CD14-positive monocyte (primary cell): ENCODE measurements at regions not wholly inside any gene's neighbourhood (a gene's known extent, or its start where the extent isn't known, plus 50 kb on each side); places are given as distances from the start of the nearest gene placed in this dataset.

ENCODE experiments used
- DNase-seq, 3 donors: peaks; one replicate each; pipeline ENCODE4 v3.0.0-alpha.2; 2011 to 2022
- H2AFZ ChIP-seq: 2 replicates; pipeline ENCODE4 v1.6.0; 2012; ENCODE audit warnings: mild to moderate bottlenecking, low read depth, low read length, inconsistent platforms; ENCODE audit not compliant: insufficient read depth, poor library complexity, severe bottlenecking
- H3K27ac ChIP-seq, 2 donors: 1 replicate in 1 of 2; 2 replicates in 1 of 2; pipeline ENCODE4 v1.5.1; 2012 to 2013; ENCODE audit warnings: low read length in 2 of 2, control low read depth in 1 of 2, inconsistent platforms in 1 of 2, low read depth in 1 of 2, mild to moderate bottlenecking in 1 of 2
- H3K27me3 ChIP-seq, 2 donors: one replicate each; pipeline versions ENCODE4 v1.6.0 to v1.6.1; 2011 to 2013; ENCODE audit warnings: low read length in 2 of 2; ENCODE audit not compliant: control insufficient read depth in 2 of 2, insufficient read depth in 2 of 2
- H3K36me3 ChIP-seq, 2 donors: replicated peaks in 1 of 2; 1 replicate in 1 of 2; 2 replicates in 1 of 2; pipeline versions ENCODE4 v1.5.1 to v1.6.1; 2012 to 2013; ENCODE audit warnings: low read length in 2 of 2, control low read depth in 1 of 2, inconsistent platforms in 1 of 2, mild to moderate bottlenecking in 1 of 2; ENCODE audit not compliant: insufficient read depth in 2 of 2, control insufficient read depth in 1 of 2
- H3K4me1 ChIP-seq, 2 donors: 1 replicate in 1 of 2; 2 replicates in 1 of 2; pipeline versions ENCODE4 v1.5.1 to v1.6.1; 2012 to 2013; ENCODE audit warnings: low read length in 2 of 2, control low read depth in 1 of 2, inconsistent platforms in 1 of 2, mild to moderate bottlenecking in 1 of 2, moderate library complexity in 1 of 2; ENCODE audit not compliant: insufficient read depth in 2 of 2, control insufficient read depth in 1 of 2
- H3K4me2 ChIP-seq: replicated peaks from 2 replicates; pipeline ENCODE3; 2012; ENCODE audit warnings: low read length, moderate library complexity, mild to moderate bottlenecking; ENCODE audit not compliant: poor library complexity, severe bottlenecking; ENCODE audit errors: extremely low read depth
- H3K4me3 ChIP-seq, 3 experiments: fragments of 200-600 bp in 1 of 3; sonication (generic) in 1 of 3; replicated peaks in 1 of 3; 1 replicate in 2 of 3; 2 replicates in 1 of 3; pipeline ENCODE4 v1.5.1; 2011 to 2013; ENCODE audit warnings: low read length in 3 of 3, mild to moderate bottlenecking in 3 of 3, control low read depth in 2 of 3, low read depth in 2 of 3, inconsistent platforms in 1 of 3, moderate library complexity in 1 of 3
- H3K79me2 ChIP-seq: 2 replicates; pipeline ENCODE4 v1.6.0; 2012; ENCODE audit warnings: mild to moderate bottlenecking, control low read depth, inconsistent platforms, low read length, moderate library complexity; ENCODE audit not compliant: insufficient read depth
- H3K9ac ChIP-seq: 2 replicates; pipeline ENCODE4 v1.6.0; 2017; ENCODE audit warnings: low read length, mild to moderate bottlenecking; ENCODE audit not compliant: insufficient read depth, poor library complexity, severe bottlenecking
- H3K9me3 ChIP-seq, 2 donors: replicated peaks in 1 of 2; 1 replicate in 1 of 2; 2 replicates in 1 of 2; pipeline versions ENCODE4 v1.5.1 to v1.6.1; 2012 to 2013; ENCODE audit warnings: low read length in 2 of 2, control low read depth in 1 of 2; ENCODE audit not compliant: control insufficient read depth in 1 of 2, insufficient read depth in 1 of 2
- H4K20me1 ChIP-seq: 2 replicates; pipeline ENCODE4 v1.6.0; 2012; ENCODE audit warnings: mild to moderate bottlenecking, low read length, control low read depth, moderate library complexity; ENCODE audit not compliant: insufficient read depth
- H3K27ac Mint-ChIP-seq, 7 donors: one replicate each; pipeline ENCODE4 v1.8.0; 2020; ENCODE audit warnings: mild to moderate bottlenecking in 7 of 7, mixed read lengths in 7 of 7, moderate library complexity in 6 of 7, inconsistent platforms in 2 of 7
- H3K27me3 Mint-ChIP-seq, 3 donors: one replicate each; pipeline ENCODE4 v1.8.0; 2021 to 2022; ENCODE audit warnings: low read depth in 3 of 3, mild to moderate bottlenecking in 3 of 3, mixed read lengths in 3 of 3, moderate library complexity in 3 of 3, inconsistent platforms in 1 of 3
- H3K36me3 Mint-ChIP-seq, 2 donors: one replicate each; pipeline ENCODE4 v1.8.0; 2020; ENCODE audit warnings: mixed read lengths in 2 of 2, inconsistent platforms in 1 of 2, mild to moderate bottlenecking in 1 of 2
- H3K4me1 Mint-ChIP-seq: one replicate; pipeline ENCODE4 v1.8.0; 2020; ENCODE audit warnings: mild to moderate bottlenecking, mixed read lengths
- H3K4me3 Mint-ChIP-seq, 2 donors: one replicate each; pipeline ENCODE4 v1.8.0; 2020; ENCODE audit warnings: mild to moderate bottlenecking in 2 of 2, mixed read lengths in 2 of 2, moderate library complexity in 1 of 2
- H3K9me3 Mint-ChIP-seq, 7 donors: one replicate each; pipeline ENCODE4 v1.8.0; 2020 to 2022; ENCODE audit warnings: mixed read lengths in 7 of 7, mild to moderate bottlenecking in 6 of 7, moderate library complexity in 6 of 7, inconsistent platforms in 2 of 7
- WGBS: methylation state at CpG from one replicate; pipeline ENCODE4 v1.1.5; 2013; ENCODE audit warnings: missing lambda C conversion rate; ENCODE audit not compliant: insufficient coverage; 5-methylcytosine and 5-hydroxymethylcytosine counted together
- intact Hi-C, 2 donors: fragments of 100-400 bp; cut with micrococcal nuclease; formaldehyde crosslinking; loops; one replicate each; pipeline versions ENCODE4 v1.15.0 to v1.15.1; 2023
- TF ChIP-seq, protein P1 (sequence below): fragments of 200-600 bp; IDR thresholded peaks from one replicate; pipeline ENCODE4 v1.8.0; 2022; ENCODE audit warnings: antibody characterized with exemption, mild to moderate bottlenecking

DNA sequence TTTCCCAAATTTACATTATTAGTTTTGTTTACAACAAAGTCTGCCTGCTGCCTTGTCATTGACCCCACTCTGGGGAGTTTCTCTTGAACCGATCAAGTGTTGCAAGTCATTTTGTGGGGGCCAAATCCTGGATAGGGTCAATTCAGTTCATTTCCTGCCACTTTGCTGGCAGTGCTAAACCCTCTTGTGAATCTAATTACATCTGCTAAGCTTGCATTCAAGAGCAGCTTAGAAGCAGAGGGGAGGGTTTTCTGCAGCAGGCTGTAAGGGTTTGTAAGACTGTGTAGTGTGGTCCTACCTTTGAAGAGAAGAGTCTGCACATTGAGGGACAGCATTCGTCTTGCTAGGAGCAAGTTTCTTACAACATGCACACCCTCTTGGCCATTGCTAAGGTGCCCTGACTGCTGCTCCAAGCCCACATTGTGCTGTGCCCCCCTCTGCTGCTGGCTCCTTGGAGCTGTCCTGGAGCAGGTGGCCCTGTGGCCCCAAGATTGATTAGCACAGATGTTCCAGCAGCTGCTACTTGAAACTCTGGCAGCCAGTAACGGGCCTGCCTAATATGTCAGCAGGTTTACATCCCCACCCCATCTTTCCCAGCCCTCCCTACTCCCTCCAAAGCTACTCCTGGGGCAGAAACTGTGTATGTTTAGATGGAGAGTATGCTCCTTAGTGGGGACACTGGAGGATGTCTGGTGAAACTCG is 174.5 kb upstream of the USP9Y start:
- no peak overlapping the region for H3K27ac Mint-ChIP-seq

DNA sequence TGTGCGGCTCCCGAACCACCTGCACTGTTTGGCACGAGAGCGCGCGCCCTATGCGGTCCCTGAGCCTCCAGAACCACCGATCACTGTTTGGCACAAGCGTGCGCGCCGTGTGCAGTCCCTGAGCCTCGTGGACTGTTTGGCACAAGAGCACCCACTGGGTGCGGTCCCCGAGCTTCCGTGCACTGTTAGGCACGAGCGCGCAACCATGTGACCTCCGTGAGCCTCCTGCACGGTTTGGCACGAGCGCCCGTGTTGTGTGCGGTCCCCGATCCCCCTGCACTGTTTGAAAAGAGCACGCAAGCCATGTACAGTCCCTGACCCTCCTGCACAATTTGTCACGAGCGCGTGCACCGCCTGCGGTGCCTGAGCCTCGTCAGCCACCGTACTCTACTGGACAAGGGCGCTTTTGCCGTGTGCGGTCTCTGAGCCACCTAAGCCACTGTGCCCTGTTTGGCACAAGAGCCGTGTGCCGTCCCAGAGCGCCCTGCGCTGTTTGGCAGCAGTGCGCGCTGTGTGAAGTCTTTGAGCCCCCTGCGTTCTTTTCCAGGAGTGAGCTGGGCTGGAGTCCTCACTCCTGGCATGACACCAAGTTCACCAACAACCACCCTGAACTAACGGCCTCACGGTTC is 163.7 kb upstream of the USP9Y start:
- H3K27ac Mint-ChIP-seq = no peak overlapping the region
- peak overlapping the region in 1 of 2 donors; percentile 54 for H3K4me3 Mint-ChIP-seq
- DNase-seq = no peak
- H3K9me3 Mint-ChIP-seq = peaks cover 0 to 2% (median 0%) of the 10 kb centered on the region in 7 donors
- Histone ChIP-seq H3K4me3 (no peak overlapping the region), H3K9me3 (no peaks in the 10 kb centered on the region), H3K4me1 (no peaks in the 10 kb centered on the region), H3K4me2 (no peak overlapping the region), H3K9ac (no peak overlapping the region), H4K20me1 (no peaks in the 10 kb centered on the region), H3K79me2 (no peaks in the 10 kb centered on the region), H3K27ac (no peak overlapping the region), H3K27me3 (no peaks in the 10 kb centered on the region), H2AFZ (no peak overlapping the region), H3K36me3 (no peaks in the 10 kb centered on the region)
- intact Hi-C loops = no loop called here
- H3K4me1 Mint-ChIP-seq = no peaks in the 10 kb centered on the region
- no peaks in the 10 kb centered on the region for H3K36me3 Mint-ChIP-seq
- peaks cover 0 to 11% (median 2%) of the 10 kb centered on the region in 3 donors for H3K27me3 Mint-ChIP-seq
- WGBS = under 1% methylated on average over 44 of the region's 46 CpGs
- TF ChIP-seq, protein P1, sequence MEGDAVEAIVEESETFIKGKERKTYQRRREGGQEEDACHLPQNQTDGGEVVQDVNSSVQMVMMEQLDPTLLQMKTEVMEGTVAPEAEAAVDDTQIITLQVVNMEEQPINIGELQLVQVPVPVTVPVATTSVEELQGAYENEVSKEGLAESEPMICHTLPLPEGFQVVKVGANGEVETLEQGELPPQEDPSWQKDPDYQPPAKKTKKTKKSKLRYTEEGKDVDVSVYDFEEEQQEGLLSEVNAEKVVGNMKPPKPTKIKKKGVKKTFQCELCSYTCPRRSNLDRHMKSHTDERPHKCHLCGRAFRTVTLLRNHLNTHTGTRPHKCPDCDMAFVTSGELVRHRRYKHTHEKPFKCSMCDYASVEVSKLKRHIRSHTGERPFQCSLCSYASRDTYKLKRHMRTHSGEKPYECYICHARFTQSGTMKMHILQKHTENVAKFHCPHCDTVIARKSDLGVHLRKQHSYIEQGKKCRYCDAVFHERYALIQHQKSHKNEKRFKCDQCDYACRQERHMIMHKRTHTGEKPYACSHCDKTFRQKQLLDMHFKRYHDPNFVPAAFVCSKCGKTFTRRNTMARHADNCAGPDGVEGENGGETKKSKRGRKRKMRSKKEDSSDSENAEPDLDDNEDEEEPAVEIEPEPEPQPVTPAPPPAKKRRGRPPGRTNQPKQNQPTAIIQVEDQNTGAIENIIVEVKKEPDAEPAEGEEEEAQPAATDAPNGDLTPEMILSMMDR = no peak

More for the DNA sequence above, 174.5 kb upstream of the USP9Y start:
- Histone ChIP-seq H3K4me1 (no peaks in the 10 kb centered on the region), H4K20me1 (no peaks in the 10 kb centered on the region), H2AFZ (no peak overlapping the region), H3K27ac (no peak overlapping the region), H3K9me3 (no peaks in the 10 kb centered on the region), H3K4me2 (no peak overlapping the region), H3K4me3 (no peak overlapping the region), H3K79me2 (no peaks in the 10 kb centered on the region), H3K36me3 (no peaks in the 10 kb centered on the region), H3K27me3 (no peaks in the 10 kb centered on the region), H3K9ac (no peak overlapping the region)
- intact Hi-C loops = no loop called here
- Mint-ChIP-seq H3K4me3 (no peak overlapping the region), H3K27me3 (no peaks in the 10 kb centered on the region), H3K9me3 (peaks cover 0 to 6% (median 0%) of the 10 kb centered on the region in 7 donors), H3K4me1 (no peaks in the 10 kb centered on the region), H3K36me3 (no peaks in the 10 kb centered on the region)
- no CpG with 5 or more reads among the region's 4 CpGs for WGBS
- DNase-seq = no peak
- TF ChIP-seq, protein P1 = no peak
